Medulla oblongata (tissue), 1 donor: ENCODE measurements at regions not wholly inside any gene's neighbourhood (a gene's known extent, or its start where the extent isn't known, plus 50 kb on each side); places are given as distances from the start of the nearest gene placed in this dataset.

Source experiments
- DNase-seq: peaks from one replicate; pipeline ENCODE4 v3.0.0-alpha.2; 2015; ENCODE audit errors: extremely low spot score

DNA sequence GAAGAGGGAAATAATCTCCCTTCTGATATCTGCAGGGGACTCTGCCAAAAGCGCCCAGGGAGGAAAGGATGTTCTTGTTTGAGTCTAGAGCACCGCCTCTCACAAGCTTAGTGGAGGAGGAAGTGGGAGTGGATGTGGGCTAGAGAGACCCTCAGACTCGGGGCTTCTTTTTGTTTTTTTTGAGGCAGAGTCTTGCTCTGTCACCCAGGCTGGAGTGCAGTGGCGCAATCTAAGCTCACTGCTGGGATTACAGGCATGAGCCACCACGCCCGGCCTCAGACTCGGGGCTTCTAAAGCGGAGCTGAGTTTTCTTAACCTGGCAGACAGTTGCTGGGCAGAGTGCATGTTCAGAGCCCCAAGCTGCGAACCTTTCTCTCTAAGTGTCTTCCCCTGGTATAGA, 310.8 kb downstream of the BMP7 start:
- no peak for DNase-seq

DNA sequence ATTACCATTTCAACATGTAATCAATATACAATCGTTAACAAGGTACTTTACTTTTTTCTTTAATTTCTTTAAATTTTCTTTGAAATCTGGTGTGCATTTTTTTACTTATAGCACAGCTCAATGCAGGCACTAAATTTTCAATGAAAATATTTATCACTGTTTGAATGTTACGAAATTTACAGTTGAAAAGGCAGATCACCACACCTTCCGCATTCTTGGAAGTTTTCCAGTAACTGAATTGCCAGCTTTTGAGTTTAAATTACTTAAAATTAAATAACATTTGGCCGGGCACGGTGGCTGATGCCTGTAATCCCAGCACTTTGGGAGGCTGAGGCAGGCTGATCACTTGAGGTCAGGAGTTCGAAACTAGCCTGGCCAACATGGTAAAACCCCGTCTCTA, 309.9 kb downstream of the BMP7 start:
- DNase-seq: no peak

DNA sequence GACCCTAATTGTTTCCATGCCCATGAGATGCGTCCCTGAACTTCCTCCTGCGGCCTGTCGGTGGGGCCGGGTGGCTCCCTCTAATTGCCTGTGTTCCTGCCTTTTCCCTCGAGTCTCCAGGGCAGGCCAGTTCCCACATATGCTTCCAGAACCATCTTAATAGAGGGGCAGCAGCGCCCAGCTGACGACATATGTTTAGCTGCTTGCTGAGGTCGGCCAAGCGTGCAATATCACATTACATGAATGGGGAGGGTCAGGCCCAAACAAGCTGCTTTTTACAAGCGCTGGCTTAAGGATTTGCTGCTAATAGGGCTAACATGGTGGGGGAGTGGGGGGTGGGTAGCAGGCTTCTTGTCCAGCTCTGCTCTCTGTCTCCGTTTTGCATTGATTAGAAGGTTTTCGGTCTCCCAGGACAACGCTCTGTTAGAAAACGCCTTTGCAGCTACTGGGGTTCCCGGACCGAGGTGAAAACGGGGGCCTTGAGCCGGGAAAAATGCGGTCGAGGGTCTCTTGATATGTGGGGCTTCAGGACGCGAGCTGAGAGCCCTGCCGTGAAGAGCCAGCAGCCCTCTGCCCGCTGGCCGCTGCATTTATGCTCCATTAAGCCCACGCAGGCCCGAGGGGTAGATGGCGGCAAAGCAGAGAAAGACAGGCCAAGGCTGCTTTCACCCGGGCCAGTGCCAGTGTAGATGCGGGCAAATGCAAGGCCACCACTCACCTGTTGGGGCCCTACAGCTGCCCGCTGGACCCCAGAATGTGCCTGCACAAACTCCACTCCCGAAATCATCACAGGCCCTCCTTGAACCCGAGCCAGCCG, 308.5 kb downstream of the BMP7 start:
- DNase-seq: no peak

DNA sequence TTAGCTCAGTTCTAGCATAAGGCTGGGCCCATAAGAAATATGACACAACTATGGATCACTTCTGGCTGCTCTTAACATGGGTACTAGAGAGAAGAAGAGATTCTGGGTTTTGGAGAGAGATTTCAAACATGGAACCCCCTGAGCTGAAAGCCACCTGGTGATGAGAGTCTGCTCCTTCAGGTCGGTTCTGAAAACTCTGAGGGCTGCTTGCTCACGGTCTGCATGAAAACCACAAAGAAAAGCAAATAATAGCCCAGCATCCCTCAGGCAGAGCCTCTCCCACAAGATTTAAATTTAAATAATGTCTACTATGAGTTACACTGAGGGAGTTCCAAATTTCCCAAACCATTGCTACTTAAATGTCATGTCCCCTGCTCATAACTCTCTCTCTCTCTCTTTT, 301.5 kb downstream of the BMP7 start:
- no peak for DNase-seq

DNA sequence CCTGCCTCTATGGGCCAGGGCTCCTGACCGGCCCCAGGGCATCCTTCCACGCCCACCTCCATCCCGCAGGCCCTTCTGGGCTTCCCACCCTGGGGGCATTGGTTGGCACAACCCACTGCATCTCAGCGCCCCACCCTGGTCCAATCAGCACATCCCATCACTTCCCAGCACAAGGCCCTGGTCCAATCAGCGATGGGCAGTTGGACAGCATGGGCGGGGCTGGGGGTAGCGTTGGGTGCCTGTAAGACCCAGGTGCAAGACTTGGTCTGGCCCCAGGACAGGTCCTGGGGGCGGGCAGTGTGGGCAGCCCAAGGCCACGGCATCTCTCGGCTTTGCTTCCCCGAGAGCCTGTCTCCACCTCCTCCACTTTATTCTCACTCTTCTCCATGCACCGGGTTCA, 298.5 kb downstream of the BMP7 start:
- no peak for DNase-seq

DNA sequence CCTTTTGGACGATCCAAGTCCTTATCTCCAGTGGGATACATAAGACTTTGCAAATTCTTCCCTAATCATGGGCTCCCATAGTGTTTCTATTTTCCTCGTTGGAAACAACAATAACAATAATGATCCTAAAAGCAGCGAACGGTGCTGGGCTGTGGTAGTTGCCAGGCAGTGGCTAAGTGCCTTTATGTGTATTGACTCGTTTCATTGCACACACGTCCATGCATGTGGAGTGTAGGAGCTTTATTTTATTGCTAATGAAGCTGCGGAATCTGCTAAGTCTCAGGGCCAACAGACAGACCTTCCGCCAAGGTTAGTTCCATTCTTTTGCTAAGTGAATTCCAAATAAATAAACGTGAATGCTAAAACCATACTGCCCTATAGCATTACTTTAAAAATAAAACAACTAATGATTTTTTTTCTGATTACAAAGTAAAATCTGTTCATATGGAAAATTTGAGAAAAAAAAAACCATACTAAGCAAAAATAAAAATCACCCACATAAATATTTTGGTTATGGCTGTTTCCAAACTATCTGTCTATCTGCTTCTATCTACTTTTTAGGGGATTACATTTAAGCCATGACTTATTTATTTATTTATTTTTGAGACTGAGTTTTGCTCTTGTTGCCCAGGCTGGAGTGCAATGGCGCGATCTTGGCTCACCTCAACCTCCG, 297.9 kb downstream of the BMP7 start:
- no peak for DNase-seq

DNA sequence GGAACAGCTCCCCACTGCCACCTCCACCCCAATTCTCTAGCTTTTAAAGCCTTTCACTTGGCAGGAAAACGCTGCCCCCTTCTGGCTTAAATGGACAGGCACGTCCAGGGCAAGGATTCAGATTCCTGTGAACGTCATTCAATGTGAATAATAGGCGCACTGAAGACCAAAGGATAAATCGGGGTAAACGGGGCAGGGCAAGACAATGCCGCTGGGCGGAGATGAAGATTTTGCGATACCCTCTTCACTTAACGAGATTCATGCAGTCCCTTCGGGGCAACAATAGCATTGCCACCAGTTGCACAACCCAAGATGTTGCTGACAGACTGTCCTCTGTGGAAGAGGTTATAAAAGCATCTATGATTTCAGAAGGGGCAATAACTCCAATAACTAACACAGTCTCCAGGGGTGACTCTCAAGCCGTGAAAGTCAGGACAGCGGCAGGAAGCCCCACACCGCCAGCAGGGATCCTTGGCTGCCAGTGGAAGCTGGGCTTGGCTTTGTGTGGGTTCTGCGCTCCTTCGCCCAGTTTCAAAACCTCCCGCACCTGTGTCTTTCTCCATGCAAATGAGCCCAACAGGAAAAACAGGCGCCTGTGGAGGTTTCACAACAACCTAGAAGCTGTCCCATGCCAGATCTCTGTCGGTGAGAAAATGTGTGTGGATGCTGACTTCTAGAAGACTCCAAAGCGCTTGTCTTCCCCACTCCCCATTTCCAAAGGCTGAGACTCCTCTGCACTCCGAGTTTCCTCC, 291.8 kb downstream of the BMP7 start:
- peak; percentile 52 for DNase-seq

DNA sequence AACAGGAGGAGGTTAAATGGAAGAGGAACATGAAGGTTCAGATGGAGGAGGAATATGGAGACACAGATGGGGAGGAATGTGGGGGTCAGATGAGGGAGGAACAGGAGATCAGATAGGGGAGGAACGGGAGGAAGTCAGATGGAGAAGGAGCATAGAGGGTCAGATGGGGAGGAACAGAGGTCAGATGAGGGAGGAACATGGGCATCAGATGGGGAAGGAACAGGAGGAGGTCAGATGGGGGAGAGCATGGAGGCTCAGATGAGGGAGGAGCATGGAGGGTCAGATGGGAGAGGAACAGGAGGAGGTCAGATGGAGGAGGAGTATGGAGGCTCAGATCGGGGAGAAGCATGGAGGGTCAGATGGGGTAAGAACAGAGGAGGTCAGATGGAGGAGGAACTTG, 290.6 kb downstream of the BMP7 start:
- DNase-seq: no peak

DNA sequence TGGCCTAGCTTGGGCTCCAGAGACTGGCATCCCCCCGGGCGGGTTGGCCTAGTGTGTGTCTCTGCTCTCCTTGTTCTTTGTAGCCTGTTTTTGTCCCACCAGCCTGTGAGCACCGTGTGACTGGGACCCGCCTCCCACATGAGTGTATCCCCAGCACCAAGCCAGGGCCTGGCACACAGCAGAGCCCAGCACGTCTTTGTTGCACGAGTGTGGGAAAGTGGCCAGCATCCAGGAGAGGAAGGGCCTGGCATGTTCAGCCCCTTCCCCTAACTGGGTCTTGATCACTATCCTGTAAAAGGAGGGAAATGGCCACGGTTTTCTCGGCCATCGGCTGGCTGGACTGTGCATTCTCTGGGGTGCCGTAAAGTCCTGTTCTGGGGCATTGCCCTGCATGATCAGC, 290.1 kb downstream of the BMP7 start:
- no peak for DNase-seq

DNA sequence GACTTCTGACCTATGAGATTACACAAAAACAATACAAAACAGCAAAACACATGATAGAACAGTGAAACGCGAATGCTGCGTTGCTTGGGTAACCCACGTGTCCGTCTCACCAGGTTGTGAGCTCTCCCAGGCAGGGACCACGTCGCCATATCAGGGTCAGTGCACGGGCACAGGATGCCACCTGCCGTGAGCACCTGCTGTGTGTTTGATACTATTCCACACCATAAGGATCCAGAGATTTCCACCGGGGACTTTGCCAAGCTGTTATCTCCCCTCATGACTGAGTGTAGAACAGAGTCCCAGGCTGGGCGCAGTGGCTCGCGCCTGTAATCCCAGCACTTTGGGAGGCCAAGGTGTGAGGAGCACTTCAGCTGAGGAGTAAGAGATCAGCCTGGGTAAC, 288.0 kb downstream of the BMP7 start:
- DNase-seq: no peak

DNA sequence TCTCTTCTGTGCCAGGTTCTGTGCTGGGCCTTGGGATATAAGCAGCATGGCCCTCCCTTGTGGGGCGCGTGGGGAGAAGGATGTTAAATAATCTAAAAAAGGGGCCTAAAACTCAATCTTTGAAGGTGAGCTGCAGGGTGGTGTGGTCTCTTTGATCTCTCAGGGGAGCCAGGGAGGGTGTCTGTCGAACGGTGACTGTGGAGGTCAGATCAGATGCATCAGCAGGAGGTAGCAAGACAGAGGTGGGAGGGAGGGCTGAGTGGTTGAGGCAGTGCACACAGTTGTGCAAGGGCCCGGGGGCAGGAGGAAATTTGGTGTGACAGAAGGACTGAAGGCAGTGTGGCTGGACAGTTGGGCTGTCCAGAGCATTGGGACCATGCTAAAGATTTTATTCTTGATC, 287.3 kb downstream of the BMP7 start:
- DNase-seq: no peak

DNA sequence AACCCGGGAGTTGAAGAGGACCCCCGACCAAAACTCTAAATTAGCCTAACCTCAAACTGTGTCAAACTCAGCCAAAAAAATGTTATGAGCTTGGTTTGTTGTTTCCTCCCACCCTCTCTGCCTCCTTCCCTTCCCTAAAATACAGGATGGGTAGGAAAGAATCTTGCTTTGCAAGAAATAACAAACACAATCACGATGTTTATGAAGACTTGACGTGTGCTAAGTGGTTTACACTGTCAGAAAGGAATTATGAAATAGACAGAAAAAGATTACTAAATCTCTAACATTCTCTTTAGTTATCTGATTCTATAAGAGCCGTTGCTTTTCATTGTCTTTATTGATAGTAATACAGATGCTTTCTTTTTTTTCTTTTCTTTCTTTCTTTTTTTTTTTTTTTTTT, 285.1 kb downstream of the BMP7 start:
- no peak for DNase-seq

DNA sequence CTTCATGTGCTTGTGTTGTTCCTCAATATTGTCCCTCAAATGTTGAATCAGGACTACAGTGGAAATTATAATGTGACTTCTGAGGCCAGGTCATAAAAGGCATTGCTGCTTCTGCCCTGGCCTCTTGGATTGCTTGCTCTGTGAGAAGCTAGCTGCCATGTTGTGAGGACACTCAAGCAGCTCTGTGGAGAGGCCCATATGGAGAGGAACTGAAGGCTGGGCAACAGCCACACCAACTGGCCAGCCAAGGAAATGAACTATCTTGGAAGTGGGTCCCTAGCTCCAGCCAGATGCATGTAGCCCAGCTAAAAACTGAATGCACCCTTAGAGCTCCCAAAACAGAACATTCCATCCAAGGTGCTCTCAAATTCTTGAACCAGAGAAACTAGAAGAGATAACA, 282.6 kb downstream of the BMP7 start:
- DNase-seq: no peak

DNA sequence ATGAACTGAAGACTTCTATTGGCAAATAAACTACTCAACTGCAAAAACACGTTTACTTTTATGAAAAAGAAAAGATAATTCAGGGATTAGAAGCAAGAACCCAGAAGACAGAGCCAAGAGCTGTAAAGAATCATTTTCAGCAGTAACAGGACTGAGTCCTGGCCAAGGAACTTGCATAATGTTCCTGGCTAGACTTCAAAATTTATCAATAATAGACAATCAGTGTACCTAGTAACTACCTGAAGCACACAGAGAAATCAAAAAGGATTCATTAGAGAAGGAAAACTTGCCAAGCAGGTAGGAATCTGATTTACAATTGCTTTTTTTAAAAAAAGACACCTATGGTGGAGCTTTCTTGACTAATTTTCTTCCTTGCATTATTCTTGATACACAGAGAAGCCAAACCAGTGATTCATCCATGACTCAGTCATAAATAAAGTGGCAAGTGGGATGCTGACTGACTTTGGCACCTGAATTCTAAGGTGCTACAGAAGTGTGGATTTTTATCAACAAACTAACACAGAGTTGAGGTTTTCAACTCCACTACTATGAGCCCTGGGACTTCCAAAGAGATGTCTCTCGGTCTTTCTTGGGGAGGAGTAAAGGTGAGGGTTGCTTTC, 281.3 kb downstream of the BMP7 start:
- DNase-seq: no peak

DNA sequence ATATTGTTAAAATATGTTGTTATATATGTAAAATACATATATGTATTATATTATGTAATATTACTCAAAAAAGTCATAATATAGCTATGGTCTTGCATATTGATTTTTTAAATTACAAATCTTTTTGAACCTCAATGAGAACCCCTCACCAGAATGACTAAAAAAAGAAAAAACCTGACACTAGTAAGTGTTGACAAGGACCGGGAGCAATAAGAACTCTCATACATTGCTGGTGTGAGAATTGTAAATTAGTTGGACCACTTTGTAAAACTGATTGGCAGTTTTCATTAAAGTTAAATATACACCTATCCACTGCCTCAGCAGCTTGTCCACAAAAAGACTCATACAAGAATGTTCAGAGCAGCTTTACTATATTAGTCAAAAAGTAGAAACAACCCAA, 280.0 kb downstream of the BMP7 start:
- no peak for DNase-seq

DNA sequence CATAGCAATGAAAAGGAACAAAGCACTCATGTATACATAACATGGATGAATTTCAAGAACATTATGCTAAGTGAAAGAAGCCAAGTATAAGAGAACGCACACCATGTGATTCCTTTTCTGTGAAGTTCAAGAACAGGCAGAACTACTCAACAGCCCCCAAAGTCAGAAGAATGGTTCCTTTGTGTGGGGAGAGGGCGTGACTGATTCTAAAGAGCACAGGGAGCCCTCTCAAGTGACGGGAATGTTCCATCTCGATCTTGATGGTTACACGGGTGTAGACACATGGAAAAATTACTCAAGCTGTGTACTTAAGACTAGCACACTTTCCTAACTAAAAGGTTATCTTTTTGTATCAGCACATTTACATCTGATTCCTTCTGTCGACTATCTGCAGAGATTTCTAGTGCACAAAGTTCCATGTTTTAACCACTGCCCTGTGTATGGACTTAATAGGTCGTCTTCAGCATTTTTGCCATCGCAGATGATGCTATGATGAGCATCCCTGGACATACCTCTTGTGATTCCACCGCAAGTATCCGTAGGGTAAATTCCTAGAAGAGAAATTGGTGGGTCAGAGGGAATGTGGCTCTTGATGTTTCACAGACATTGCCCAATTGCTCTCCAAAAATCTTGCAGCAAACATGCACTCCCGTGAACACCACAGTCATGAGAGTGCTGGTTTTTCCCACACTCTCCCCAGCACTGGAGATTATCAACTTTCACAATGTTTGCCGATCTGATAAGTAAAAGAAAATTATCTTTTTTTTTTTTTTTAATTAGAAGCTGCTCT, 279.3 kb downstream of the BMP7 start:
- no peak for DNase-seq

DNA sequence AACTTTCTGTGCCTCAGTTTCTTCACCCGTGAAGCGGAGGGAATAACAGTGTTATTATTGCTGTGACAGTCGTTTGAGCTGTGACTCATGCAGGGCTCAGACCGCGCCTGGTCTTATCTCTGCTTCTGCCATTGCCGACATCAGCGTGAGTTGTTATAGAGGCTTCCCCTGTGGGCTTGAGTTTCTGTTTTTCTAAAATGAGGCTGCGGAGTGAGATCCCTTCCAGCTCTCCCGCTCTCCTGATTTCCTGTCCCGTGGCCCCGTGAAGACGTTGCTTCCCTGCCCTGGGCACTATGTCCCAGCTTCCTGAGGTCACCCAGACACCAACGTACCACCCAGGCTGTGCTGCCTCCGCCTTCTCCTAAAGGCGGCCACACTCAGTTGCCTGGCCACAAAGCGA, 278.5 kb downstream of the BMP7 start:
- no peak for DNase-seq

DNA sequence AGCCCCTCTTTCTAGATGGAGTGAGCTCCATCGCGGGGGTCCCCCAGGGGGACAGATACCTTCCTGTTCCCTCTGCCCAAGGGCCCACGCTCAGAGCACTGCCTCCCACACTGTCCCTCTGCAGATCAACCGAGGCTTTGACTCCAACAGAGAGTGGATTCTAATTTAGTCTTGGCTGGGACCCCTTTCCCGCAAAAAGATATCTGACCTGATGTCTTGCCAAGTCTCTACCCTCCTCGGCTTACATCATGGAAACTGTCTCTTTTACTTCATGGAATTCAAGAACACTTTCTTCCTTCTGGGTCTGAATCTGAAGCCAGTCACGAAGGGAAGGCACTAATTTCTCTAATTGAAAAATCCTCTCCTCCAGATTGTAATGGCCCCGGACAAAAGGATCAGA, 278.0 kb downstream of the BMP7 start:
- DNase-seq: no peak

DNA sequence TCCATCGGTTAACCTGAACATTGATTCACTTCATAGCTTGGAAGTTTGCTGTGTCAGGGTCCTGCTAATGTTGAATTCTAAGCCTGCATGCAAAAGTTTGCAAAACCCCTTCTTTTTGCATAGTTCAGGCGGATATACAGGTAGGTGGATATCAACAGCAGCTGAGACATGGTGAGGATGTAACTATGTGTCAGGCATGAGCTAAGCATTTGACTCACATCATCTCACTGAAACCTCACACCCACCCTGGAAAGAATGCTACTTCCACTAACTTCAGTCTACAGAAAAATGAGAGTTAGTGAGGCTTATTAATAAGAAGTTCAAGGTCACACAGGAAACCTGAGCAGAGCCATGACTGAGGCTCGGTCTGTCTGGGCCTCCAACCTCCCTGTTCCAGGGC, 276.9 kb downstream of the BMP7 start:
- DNase-seq: no peak

DNA sequence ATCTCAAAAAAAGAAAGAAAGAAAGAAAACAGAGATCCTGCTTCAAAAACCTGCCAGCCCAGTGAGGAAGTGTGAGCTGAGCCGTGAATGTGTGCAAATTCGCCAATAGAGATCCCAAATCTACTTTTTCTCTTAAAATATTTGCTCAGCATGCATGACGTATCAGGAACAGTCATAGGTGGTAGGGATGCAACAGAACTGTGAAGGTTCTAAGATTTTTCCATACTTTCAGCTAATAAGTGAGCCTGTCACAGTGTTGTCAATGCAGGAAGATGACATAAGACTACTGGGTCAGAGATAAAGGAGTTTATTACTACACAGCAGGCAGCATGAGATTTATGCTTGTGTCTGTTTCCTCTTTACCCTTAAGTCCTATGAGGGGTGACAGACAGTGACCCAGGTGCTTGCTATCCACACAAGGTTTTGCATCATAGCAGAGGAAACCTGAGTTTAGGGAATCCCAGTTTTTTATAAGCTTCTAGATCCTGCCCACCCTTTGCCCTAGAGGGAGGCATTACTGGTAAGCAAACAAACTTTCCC, 273.4 kb downstream of the BMP7 start:
- no peak for DNase-seq

DNA sequence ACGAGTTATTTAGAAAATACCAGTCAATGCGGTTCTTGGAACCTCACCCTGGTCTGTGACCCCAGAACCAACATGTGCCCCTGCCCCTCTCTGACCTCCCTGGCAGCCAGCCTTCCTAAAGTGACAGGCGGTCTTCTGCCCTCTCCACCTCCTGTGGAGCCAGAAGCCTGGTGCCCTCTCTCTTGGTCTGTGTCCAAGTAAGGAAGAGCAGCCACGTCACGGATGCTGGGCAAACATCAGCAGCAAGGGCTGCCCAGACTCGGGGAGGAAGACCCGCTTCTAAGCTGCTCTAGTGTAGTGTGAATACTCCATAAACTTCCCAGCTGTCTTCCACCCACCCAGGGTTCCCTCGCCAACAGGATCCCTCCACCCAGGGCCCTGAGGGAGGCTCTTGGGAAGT, 272.4 kb downstream of the BMP7 start:
- DNase-seq: no peak
